EH (cell line): ENCODE measurements at regions not wholly inside any gene's neighbourhood (a gene's known extent, or its start where the extent isn't known, plus 50 kb on each side); places are given as distances from the start of the nearest gene placed in this dataset.
"Not testable (repeated sequence)": the region's sequence is repeated elsewhere in the genome, so short reads cannot be mapped to it uniquely, and the experiment has no call there.

Experiments
- DNase-seq: peaks from one replicate; pipeline ENCODE4 v3.0.0-alpha.2; 2015; ENCODE audit warnings: low read depth

DNA sequence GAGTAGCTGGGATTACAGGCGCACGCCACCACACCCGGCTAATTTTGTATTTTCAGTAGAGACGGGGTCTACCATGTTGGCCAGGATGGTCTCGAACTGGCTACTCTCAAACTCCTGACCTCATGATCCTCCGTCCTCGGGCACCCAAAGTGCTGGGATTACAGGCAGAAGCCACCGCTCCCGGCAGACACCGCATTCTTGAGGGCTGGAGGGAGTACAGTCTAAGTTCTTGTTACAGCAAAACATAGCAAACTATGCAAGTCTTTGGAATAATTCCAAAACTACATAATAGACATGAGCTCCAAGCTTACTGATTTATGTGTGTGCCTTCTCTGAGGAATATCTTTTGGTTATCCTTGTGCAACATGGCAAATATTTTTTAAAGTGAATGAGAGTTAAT is 299.1 kb upstream of the ZNF658 start:
- DNase-seq = peak; percentile 0

DNA sequence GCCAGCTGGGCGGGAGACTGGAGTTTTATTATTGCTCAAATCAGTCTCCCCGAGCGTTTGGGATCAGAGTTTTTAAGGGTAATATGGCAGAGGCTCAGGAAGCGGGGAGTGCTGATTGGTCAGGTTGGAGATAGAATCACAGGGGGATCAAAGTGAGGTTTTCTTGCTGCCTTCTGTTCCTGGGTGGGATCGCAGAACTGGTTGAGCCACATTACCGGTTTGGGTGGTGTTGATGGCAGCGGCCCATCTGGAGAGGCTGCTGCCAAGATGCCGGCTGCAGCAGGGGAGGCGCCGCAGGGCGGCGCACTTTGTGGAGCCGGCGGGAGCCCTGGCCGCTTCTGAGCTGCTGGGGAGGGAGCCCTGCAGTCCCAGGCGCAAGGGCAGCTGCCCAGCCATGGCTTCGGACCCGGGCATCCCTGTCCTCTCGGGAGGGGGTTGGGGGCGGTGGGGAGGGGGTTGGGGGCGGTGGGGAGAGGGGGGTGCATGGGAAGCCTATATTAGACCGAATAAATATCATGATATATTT is 268.9 kb upstream of the ZNF658 start:
- not testable (repeated sequence) for DNase-seq

DNA sequence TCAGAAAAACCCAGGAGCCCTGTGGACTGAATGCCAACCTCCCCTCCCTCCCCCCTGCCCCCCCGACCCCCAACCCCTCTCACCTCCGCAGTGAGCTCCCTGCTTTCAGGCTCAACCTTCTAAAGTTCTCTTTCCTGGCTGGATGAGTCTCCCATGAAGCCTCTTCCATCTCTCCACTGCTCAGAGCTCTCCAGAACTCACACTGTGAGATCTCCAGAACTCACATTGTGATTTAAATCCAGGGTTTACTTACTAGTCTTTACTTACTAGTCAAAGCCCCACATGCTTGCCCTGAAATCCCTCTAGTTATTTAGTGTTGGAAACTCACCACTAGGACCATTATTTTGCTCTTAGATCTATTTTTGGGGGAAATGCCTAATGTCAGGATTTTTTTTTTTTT is 252.8 kb upstream of the ZNF658 start:
- DNase-seq = not testable (repeated sequence)

GRCh38 chr9:66690242-66690641 is 210.3 kb upstream of the ZNF658 start:
- DNase-seq = not testable (repeated sequence)

DNA sequence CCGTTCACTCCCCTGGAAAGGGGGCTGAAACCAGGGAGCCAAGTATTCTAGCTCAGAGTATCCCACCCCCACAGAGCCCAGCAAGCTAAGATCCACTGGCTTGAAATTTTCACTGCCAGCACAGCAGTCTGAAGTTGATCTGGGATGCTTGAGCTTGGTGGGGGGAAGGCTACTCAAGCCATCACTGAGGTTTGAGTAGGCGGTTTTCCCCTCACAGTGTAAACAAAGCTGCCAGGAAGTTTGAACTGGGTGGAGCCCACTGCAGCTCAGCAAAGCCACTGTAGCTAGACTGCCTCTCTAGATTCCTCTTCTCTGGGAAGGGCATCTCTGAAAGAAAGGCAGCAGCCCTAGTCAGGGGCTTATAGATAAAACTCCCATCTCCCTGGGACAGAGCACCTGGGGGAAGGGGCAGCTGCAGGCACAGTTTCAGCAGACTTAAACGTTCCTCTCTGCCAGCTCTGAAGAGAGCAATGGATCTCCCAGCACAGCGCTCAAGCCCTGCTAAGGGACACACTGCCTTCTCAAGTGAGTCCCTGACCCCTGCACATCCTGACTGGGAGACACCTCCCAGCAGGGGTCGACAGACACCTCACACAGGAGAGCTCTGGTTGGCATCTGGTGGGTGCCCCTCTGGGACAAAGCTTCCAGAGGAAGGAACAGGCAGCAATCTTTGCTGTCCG is 204.8 kb upstream of the ZNF658 start:
- not testable (repeated sequence) for DNase-seq

GRCh38 chr9:66697343-66698065 is 203.0 kb upstream of the ZNF658 start:
- DNase-seq = not testable (repeated sequence)

GRCh38 chr9:66698066-66698455 is 202.5 kb upstream of the ZNF658 start:
- not testable (repeated sequence) for DNase-seq

DNA sequence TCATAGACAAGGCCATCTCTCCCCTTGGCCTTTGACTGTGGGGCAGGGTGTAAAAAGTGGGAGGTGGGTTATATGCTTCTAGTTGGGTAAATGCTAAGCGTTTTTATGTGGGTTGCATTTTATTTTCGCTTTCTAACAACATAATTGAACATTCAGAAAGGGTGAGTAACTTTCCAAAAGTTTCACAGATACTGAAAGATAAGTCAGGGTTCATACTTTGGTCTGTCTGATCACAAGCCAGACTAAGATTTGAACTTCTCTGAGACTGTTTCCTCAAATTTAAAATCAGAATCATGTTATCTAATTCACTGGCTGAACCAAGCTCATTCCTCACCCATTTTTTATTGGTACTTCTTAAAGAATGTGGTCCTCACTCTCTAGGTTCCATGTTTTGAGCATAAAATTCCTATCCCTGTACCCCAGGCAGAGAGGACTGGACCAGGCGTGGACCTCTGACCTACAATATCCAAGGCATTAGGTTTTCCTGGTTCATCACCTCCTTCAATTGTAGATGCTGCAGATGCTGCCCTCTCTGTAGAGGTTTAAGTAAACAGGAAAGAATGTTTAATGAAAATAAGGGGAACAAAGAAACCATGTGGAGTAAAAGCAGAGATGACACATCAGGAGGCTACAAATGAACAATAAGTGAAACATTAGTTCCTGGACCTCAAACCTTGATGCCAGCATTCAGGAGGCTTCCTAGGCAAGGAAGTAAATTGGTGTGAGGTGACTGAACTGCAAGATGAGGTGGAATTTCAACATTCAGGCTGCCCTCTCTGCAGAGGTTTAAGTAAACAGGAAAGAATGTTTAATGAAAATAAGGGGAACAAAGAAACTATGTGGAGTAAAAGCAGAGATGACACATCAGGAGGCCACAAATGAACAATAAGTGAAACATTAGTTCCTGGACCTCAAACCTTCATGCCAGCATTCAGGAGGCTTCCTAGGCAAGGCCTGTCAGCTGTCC is 198.8 kb upstream of the ZNF658 start:
- DNase-seq = not testable (repeated sequence)

DNA sequence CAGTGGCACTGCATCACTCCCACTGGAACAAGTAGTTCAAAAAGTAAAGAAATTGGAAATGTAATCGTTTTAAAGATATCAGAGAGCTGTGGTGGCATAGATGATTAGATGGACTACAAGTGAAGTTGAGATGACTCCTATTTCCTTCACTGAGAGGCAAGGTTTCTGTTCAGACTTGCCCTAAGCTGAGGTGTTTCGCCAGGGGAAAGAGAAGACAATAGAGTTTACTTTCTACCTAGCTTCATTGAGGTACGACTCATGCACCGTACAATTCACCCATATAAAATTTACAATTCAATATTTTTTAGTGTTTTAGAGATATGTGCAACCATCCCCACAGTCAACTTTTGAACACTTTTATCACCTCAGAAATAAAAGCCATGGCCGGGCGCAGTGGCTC is 189.0 kb upstream of the ZNF658 start:
- DNase-seq = not testable (repeated sequence)

DNA sequence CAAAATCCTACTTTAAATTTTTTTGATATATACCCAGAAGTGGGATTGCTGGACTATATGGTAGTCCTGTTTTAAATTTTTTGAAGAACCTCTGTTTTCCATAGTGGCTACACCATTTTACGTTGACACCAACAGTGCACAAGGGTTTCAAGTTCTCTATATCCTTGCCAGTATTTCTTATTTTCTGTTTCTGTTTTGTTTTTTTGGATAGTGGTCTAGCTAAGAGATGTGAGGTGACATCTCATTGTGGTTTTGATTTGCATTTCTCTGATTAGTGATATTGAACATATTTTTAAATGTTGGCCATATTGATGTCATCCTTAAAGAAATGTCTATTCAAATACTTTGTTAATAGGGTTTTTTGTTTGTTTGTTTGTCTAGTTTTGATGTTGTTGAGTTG is 187.7 kb upstream of the ZNF658 start:
- not testable (repeated sequence) for DNase-seq

GRCh38 chr9:66713552-66713951 is 187.0 kb upstream of the ZNF658 start:
- DNase-seq = not testable (repeated sequence)

GRCh38 chr9:66720845-66721244 is 179.7 kb upstream of the ZNF658 start:
- not testable (repeated sequence) for DNase-seq

DNA sequence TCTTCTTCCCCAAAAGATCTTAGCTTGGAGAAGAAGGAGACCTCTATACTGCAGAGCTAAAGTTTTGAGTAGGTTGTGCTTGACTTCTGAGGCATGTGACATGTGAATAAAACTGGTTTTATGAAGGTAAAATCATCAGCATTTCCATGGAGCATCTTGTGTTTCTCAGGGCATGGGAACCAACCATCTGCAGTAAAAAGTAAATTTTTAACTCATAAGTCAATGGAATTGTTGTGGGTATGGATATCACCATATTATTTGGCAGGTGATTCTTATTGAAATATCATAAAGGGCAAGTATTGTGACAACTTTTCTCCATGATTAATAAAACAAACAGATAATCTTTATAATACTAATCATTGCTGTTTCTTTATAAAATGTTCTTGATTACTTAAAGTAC is 173.0 kb upstream of the ZNF658 start:
- DNase-seq = not testable (repeated sequence)

DNA sequence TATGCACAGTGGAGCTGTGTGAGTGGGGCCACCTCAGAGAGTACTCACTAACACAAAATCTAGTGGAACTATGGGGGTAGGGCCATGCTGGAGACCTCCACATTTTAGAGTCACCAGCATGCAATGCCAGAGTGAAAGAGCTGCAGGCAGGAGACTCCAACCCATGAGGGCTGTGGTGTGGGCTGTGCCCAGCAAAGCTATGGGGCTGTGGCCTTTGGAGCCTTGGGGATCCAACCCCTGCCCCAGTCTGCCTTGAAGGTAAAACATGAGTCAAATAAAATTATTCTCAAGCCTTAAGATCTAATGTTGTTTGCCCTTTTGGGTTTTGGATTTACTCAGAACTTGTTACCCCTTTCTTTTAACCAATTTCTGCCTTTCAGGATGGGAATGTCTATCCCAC is 163.8 kb upstream of the ZNF658 start:
- DNase-seq = not testable (repeated sequence)

GRCh38 chr9:66738418-66738817 is 162.1 kb upstream of the ZNF658 start:
- DNase-seq = not testable (repeated sequence)

- not testable (repeated sequence) for DNase-seq
These were observed 160.4 kb upstream of the ZNF658 start for GRCh38 chr9:66740136-66740535.

GRCh38 chr9:66745846-66746245 is 154.7 kb upstream of the ZNF658 start:
- DNase-seq = not testable (repeated sequence)

- not testable (repeated sequence) for DNase-seq
These were observed 148.1 kb upstream of the ZNF658 start for GRCh38 chr9:66752324-66752923.

DNA sequence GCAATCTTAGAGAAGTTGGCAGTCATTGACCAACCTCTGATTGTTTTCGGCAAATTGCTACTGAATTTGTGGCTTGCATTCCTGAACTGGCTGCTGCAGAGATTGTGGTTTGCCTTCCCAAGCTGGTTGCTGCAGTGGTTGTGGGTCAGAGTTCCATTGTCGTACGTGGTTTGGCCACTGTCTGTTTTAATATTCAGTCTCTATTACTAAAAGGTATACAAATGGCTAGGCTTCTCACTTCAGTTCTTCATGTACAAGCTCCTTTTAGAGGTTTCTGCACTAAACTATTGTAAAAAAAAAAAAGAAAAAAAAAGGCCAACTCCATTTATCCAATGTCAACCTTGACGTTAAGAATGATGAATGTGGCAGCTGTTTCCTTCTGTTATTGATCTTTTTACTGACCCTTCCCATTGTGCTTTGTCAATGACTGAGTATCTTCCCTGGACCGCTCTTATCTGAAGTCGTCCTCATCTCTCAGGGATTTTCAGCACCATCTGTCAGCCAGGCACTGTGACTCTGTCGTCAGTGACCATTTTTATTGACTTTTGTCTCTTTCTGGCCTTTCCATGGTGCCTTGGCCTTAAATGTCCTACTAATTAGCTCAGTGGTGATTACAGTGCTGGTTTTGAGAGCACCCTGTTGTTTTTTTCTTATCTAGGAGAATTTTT is 140.6 kb upstream of the ZNF658 start:
- not testable (repeated sequence) for DNase-seq

DNA sequence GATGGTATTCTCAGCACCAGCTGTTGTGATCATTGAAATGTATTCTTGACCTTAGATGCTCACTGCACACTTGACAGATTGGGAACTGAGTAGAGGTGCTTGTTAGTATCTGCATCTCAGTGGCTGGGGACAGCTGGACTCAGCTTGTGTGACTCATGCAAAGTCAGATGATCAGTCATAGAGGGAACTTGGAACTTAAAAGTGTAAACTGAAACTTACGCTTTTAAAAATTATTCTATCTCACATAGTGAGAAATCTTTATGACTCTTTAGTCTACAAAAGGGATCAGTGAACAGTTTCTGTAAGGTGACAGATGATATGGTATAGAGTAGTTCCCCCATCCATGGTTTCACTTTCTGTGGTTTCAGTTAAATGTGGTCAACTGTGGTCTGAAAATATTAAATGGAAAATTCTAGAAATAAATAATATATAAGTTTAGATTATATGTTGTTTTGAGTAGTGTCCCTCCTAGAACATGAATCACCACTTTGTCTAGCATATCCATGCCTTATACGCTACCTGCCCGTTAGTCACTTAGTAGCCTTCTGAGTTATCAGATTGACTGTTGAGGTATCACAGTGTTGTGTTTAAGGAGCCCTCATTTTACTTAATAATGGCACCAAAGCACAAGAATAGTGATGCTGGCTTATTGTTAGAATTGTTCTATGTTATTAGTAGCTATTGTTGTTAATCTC is 135.6 kb upstream of the ZNF658 start:
- not testable (repeated sequence) for DNase-seq
